Omental fat pad (tissue), 3 donors: ENCODE measurements at regions not wholly inside any gene's neighbourhood (a gene's known extent, or its start where the extent isn't known, plus 50 kb on each side); places are given as distances from the start of the nearest gene placed in this dataset.
"Not testable (repeated sequence)": the region's sequence is repeated elsewhere in the genome, so short reads cannot be mapped to it uniquely, and the experiment has no call there.

ENCODE experiments used
- ATAC-seq: fragments of 150-250 bp; one replicate; pipeline ENCODE4 v1.9.1; 2016; ENCODE audit warnings: mild to moderate bottlenecking, moderate library complexity; ENCODE audit not compliant: low FRiP score
- DNase-seq: peaks from one replicate; pipeline ENCODE4 v3.0.0-alpha.2; 2019; ENCODE audit warnings: low spot score
- CTCF ChIP-seq, 3 donors: fragments of 450-650 bp; IDR thresholded peaks; one replicate each; pipeline ENCODE4 v1.5.1; 2016 to 2017; ENCODE audit warnings: antibody characterized with exemption in 3 of 3, mild to moderate bottlenecking in 3 of 3, moderate library complexity in 2 of 3

DNA sequence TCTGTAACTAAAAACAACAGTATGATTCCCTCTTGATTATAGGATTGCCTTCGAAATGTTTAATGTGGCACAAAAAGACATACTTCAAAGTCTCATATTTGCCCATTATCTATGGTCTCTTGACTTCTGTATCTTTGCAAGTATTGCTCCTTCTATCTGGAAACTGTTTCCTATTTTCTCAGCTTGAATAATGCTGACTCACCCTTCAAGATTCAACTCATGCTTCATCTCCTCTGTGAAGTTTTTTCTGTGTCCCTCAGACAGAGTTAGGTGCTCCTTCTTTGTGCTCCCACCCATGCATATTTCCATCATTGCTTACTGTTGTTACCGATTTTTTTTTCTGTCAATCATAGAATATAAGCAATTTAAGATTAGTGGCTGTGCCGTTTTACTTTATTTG, 192.8 kb upstream of the ROBO1 start:
- no peak for TF ChIP-seq CTCF (IDR thresholded peaks at IDR 0.05)
- no peak for DNase-seq

DNA sequence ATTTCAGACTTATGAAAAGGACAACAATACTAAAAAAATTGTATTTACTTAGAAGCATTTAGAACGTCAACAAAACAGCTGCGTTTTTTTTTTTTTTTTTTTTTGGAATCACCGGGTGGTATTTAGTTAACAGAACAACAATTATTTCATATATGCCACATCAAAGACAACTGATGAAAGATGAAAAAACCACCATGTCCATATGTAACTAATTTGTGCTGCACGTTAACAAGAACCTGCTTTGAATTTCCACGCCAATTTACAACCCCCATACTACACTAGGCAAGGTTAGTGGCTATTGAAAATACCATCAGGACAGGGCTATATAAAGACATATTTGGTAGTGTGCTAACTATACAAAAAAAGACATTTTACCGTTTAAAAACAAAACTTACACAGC, 189.3 kb upstream of the ROBO1 start:
- DNase-seq (no peak), ATAC-seq (no peak)
- no peak for TF ChIP-seq CTCF (IDR thresholded peaks at IDR 0.05)

More for the DNA sequence above, 192.8 kb upstream of the ROBO1 start:
- ATAC-seq = no peak

- TF ChIP-seq CTCF (IDR thresholded peaks at IDR 0.05) = no peak
- no peak for ATAC-seq
- DNase-seq = no peak
These were observed 187.0 kb upstream of the ROBO1 start for GRCh38 chr3:79954756-79955155.

- DNase-seq = no peak
- no peak for ATAC-seq
- TF ChIP-seq CTCF (IDR thresholded peaks at IDR 0.05) = no peak
These were observed 185.8 kb upstream of the ROBO1 start for GRCh38 chr3:79953591-79954101.

GRCh38 chr3:79951426-79951825, 183.6 kb upstream of the ROBO1 start:
- ATAC-seq, DNase-seq: not testable (repeated sequence)

GRCh38 chr3:79947957-79948356, 180.2 kb upstream of the ROBO1 start:
- no peak for TF ChIP-seq CTCF (IDR thresholded peaks at IDR 0.05)
- ATAC-seq (no peak), DNase-seq (no peak)

DNA sequence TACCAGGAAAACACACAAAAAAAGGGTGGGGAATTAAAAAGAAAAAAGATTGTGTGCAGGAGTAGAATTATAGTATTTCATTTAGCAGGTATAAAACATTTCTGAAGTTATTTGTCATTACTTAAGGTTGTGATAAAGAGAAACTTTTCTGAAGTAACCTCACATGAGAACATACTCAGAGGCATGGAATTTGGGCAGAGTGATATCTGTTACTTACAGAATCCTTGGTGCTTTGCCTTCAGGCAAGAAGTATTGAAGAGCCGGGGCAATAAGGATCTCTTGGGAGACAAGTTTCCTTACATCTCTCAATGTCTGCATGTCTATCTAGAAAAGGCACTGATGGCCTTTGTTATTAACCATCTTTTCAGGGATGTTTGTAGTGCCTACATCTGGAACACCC, 179.7 kb upstream of the ROBO1 start:
- TF ChIP-seq CTCF (IDR thresholded peaks at IDR 0.05) = no peak
- ATAC-seq (no peak), DNase-seq (no peak)

DNA sequence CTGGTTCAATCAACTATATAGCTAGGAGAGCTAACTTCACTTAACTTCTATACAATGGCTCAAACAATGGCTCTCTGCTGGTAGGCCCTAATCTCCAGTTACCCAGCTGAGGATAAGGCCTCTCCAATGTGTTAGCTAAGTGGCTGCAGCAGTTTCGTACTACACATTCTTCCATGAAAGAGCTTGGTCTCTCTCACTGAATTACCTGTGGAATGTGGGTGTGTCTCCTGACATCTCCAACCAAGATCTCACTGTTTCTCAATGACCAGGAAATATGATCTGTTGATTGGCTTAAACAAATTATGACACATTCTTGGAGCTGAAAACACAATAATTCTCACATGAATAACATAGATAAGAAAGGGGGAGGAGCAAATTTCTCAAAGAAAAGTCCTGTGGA, 169.8 kb upstream of the ROBO1 start:
- no peak for TF ChIP-seq CTCF (IDR thresholded peaks at IDR 0.05)
- no peak for DNase-seq
- ATAC-seq = peak; percentile 78
